GM12892 (cell line): ENCODE measurements at regions not wholly inside any gene's neighbourhood (a gene's known extent, or its start where the extent isn't known, plus 50 kb on each side); places are given as distances from the start of the nearest gene placed in this dataset.

Source experiments
- POLR2A ChIP-seq: IDR thresholded peaks from 2 replicates; pipeline ENCODE4 v1.6.1; 2011; ENCODE audit warnings: low read depth, low read length, control low read depth
- POLR2AphosphoS5 ChIP-seq: IDR thresholded peaks from 2 replicates; pipeline ENCODE4 v1.6.1; 2011; ENCODE audit warnings: low read depth, low read length, control low read depth

- no peak for TF ChIP-seq POLR2AphosphoS5
- TF ChIP-seq POLR2A: no peak
These were observed 164.4 kb upstream of the EPHA5 start for GRCh38 chr4:65834707-65835106.
